ENCODE measurements at regions not wholly inside any gene's neighbourhood (a gene's known extent, or its start where the extent isn't known, plus 50 kb on each side); places are given as distances from the start of the nearest gene placed in this dataset.

DNA sequence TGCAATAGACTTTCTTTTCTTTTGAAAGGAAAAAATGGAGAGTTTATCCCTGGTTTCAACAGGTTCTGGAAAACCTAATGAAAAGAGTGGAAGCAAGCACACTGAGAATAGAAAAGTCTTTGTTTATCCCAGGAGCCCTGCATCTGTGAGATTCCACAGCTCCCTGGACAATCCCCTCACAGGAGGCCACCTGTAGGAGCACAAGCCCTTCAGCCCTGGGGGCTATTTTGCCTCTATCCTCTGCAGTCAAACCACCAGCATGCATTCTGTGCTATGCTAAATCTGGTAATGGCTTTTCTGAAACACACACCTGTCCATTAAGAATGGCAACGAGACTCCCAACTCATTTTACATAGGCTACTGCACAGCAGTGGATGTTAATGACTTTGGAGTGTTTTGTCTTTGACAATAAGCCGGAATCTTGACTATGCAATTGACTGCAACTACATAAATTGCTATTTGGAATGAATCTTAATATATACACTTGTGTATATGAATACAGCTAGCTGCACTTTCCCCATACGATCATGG is 369.4 kb downstream of the NR2F2 start:
- POLR2A ChIA-PET, result no interaction called here

DNA sequence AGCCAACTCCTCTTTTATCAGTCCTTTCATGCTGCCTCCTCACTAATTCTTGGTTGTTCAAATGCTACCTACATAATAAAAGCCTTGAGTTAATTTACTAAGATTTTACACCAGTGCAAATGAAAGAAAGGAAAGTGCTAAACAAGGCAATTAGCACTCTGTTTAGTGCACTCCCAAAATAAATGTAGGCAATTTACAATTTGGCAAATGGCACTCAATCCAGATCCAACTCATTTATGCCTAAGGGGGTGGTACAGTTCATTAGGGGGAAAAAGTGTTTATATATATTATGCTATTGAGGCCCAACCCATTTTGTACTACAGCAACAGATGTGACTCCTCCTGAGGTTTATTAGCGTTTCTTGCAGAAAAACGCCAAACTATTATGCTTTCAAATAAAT is 370.1 kb downstream of the NR2F2 start:
- ChIA-PET CTCF (no interaction called here), POLR2A (no interaction called here)
- Mint-ChIP-seq H3K27me3 (ENCODE audit: low read depth) (peaks cover 6% of the 10 kb centered on the region), H3K9me3 (no peaks in the 10 kb centered on the region), H3K4me1 (peaks cover 78% of the 10 kb centered on the region), H3K27ac (peak overlapping the region; percentile 98), H3K36me3 (no peaks in the 10 kb centered on the region), H3K4me3 (no peak overlapping the region)
- DNase-seq (ENCODE audit: low spot score) (no peak), ATAC-seq (no peak)
- TF ChIP-seq, protein P1, sequence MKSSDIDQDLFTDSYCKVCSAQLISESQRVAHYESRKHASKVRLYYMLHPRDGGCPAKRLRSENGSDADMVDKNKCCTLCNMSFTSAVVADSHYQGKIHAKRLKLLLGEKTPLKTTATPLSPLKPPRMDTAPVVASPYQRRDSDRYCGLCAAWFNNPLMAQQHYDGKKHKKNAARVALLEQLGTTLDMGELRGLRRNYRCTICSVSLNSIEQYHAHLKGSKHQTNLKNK (CRISPR knock-in tag; IDR thresholded peaks at IDR 0.05), result no peak
- no peak for TF ChIP-seq ZBTB43 (CRISPR knock-in tag; IDR thresholded peaks at IDR 0.05)
- TF ChIP-seq, protein P2, sequence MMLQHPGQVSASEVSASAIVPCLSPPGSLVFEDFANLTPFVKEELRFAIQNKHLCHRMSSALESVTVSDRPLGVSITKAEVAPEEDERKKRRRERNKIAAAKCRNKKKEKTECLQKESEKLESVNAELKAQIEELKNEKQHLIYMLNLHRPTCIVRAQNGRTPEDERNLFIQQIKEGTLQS (CRISPR knock-in tag; conservative IDR thresholded peaks at IDR 0.05), result no peak
- no peak for TF ChIP-seq SP1 (CRISPR knock-in tag; conservative IDR thresholded peaks at IDR 0.05)
- TF ChIP-seq RELA (CRISPR knock-in tag; IDR thresholded peaks at IDR 0.05; ENCODE audit: borderline replicate concordance), result no peak
- no peak for TF ChIP-seq FOXJ3 (CRISPR knock-in tag; IDR thresholded peaks at IDR 0.05; ENCODE audit: borderline replicate concordance)

More for the DNA sequence above, 369.4 kb downstream of the NR2F2 start:
- CTCF ChIA-PET, result no interaction called here
- TF ChIP-seq, protein P3, sequence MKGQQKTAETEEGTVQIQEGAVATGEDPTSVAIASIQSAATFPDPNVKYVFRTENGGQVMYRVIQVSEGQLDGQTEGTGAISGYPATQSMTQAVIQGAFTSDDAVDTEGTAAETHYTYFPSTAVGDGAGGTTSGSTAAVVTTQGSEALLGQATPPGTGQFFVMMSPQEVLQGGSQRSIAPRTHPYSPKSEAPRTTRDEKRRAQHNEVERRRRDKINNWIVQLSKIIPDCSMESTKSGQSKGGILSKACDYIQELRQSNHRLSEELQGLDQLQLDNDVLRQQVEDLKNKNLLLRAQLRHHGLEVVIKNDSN (CRISPR knock-in tag; IDR thresholded peaks at IDR 0.05), result no peak
- TF ChIP-seq GTF2I (CRISPR knock-in tag; conservative IDR thresholded peaks at IDR 0.05) (no peak), KAT7 (CRISPR knock-in tag; IDR thresholded peaks at IDR 0.05; ENCODE audit: borderline replicate concordance) (no peak), RELA (CRISPR knock-in tag; IDR thresholded peaks at IDR 0.05; ENCODE audit: borderline replicate concordance) (no peak), ELF4 (CRISPR knock-in tag; IDR thresholded peaks at IDR 0.05; ENCODE audit: low read depth) (no peak), TEAD1 (CRISPR knock-in tag; IDR thresholded peaks at IDR 0.05) (peak; percentile 64; the same call in 1 of the 2 replicates), USF2 (CRISPR knock-in tag; IDR thresholded peaks at IDR 0.05) (no peak), ZNF423 (CRISPR knock-in tag; IDR thresholded peaks at IDR 0.05) (peak; percentile 52; the same call in 1 of the 2 replicates), FOXJ3 (CRISPR knock-in tag; IDR thresholded peaks at IDR 0.05; ENCODE audit: borderline replicate concordance) (no peak), ZNF138 (CRISPR knock-in tag; conservative IDR thresholded peaks at IDR 0.05) (no peak), AFF4 (CRISPR knock-in tag; IDR thresholded peaks at IDR 0.05; ENCODE audit: borderline replicate concordance) (no peak), ZNF416 (CRISPR knock-in tag; IDR thresholded peaks at IDR 0.05) (no peak), NFE2L1 (CRISPR knock-in tag; IDR thresholded peaks at IDR 0.05) (no peak), TP53 (CRISPR knock-in tag; IDR thresholded peaks at IDR 0.05) (no peak), FOXK1 (CRISPR knock-in tag; IDR thresholded peaks at IDR 0.05) (peak; percentile 29; the same call in 1 of the 2 replicates), TEAD4 (CRISPR knock-in tag; IDR thresholded peaks at IDR 0.05) (no peak), HMGA2 (CRISPR knock-in tag; IDR thresholded peaks at IDR 0.05) (no peak)
- TF ChIP-seq, protein P4, sequence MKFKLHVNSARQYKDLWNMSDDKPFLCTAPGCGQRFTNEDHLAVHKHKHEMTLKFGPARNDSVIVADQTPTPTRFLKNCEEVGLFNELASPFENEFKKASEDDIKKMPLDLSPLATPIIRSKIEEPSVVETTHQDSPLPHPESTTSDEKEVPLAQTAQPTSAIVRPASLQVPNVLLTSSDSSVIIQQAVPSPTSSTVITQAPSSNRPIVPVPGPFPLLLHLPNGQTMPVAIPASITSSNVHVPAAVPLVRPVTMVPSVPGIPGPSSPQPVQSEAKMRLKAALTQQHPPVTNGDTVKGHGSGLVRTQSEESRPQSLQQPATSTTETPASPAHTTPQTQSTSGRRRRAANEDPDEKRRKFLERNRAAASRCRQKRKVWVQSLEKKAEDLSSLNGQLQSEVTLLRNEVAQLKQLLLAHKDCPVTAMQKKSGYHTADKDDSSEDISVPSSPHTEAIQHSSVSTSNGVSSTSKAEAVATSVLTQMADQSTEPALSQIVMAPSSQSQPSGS (CRISPR knock-in tag; IDR thresholded peaks at IDR 0.05; ENCODE audit: borderline replicate concordance, low read depth), result no peak
- Mint-ChIP-seq H3K4me3 (no peak overlapping the region), H3K27me3 (ENCODE audit: low read depth) (peaks cover under 1% of the 10 kb centered on the region; the same call in 1 of the 2 replicates), H3K27ac (peak overlapping the region; percentile 98), H3K9me3 (peaks cover 4% of the 10 kb centered on the region), H3K4me1 (peaks cover 76% of the 10 kb centered on the region), H3K36me3 (peaks cover 4% of the 10 kb centered on the region)
- DNase-seq (ENCODE audit: low spot score), result peak; percentile 64
- peak; percentile 93 for ATAC-seq

Data from WTC11 (cell line).